GM18508 (cell line): ENCODE measurements at regions not wholly inside any gene's neighbourhood (a gene's known extent, or its start where the extent isn't known, plus 50 kb on each side); places are given as distances from the start of the nearest gene placed in this dataset.

Source experiments
- ATAC-seq: cut with Tn5 transposase; IDR thresholded peaks from one replicate; pipeline ENCODE4 v1.9.1; 2021; ENCODE audit warnings: moderate number of reproducible peaks; ENCODE audit not compliant: insufficient read depth, unreplicated experiment

DNA sequence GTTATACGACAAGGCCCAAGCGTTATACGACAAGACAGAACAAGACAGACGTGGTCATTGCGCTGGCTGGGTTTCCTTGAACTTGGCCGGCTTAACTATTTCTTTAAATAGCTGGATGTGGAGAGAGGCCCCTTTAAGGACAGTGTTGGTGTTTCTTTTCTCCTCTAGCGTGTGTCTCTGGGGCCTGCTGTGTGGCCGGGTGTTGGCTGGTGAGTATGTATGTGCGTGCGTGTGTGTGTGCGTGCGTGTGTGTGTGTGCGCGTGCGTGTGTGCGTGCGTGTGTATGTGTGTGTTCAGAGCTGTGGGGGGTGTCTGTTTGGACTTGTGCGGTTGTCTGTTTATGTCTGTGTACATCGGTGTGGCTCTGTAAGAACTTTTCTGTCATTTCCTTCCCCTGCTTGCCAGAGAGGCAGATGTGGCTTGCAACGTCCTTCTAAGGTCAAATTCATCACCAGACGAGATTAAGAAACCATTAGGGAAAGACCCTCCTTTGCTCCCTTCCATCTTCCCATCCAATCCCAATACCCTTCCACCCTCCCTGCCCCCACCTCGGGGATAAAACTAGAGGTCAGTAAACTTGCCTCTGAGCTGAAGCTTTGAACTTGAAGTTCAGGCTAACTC is 78.6 kb upstream of the TBX3 start:
- ATAC-seq, result no peak

- no peak for ATAC-seq
These were observed 76.3 kb upstream of the TBX3 start for GRCh38 chr12:114760151-114760877.

DNA sequence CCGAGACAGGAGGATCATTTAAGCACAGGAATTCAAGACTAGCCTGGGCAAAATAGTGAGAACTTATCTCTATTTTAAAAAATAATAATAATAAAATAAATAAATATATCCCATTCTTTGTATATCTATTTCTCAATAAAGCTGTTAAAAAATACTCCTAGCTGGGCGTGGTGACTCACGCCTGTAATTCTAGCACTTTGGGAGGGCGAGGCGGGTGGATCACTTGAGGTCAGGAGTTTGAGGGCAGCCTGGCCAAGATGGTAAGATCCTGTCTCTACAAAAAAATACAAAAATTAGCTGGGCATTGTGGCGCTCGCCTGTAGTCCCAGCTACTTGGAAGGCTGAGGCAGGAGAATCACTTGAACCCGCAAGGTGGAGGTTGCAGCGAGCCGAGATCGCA is 75.7 kb upstream of the TBX3 start:
- ATAC-seq, result no peak

- ATAC-seq, result no peak
These were observed 73.8 kb upstream of the TBX3 start for GRCh38 chr12:114757684-114758325.

DNA sequence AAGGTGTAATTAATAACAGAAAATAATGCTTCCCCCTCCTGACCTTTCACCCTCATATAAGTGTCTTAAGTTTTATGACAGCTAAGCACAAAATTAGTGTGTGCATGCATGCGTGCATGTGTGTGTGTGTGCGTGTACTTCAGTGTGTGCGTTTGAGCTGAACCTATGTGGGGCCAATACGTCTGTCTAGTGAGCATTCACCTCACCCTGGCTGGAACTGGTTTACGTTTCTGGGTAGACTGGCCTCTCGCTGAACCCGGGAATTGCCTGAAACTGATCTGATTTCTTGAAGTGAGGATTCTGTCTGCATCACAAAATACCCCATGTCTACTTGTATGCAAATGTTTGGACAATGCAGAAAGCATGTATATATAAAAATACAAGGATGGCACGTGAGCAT is 68.2 kb upstream of the TBX3 start:
- ATAC-seq, result no peak

- no peak for ATAC-seq
These were observed 67.7 kb upstream of the TBX3 start for GRCh38 chr12:114751712-114752111.

- no peak for ATAC-seq
These were observed 66.9 kb upstream of the TBX3 start for GRCh38 chr12:114750917-114751316.

- ATAC-seq, result no peak
These were observed 65.1 kb upstream of the TBX3 start for GRCh38 chr12:114749065-114749464.

- ATAC-seq, result no peak
These were observed 63.3 kb upstream of the TBX3 start for GRCh38 chr12:114747012-114747858.

- no peak for ATAC-seq
These were observed 62.5 kb upstream of the TBX3 start for GRCh38 chr12:114746297-114747011.

DNA sequence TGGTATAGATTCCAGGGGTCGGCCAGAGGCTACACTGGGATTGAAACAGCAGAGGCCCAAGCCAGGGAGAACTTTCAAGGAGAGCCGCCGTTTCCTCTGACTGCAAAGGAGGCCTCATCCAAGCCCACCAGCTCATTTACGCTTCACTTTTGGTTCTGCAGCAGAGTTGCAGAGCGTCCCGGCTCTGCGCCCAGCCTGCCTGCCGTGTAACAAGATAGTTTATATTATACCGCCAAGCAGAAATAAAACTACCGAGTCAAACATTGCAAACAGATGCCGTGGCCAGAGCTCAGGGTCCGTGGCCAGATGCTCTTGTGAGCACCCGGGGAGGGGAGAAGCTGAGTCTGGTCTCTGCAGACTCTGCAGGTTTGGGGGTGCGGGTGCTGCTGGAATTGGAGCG is 60.7 kb upstream of the TBX3 start:
- ATAC-seq, result no peak

DNA sequence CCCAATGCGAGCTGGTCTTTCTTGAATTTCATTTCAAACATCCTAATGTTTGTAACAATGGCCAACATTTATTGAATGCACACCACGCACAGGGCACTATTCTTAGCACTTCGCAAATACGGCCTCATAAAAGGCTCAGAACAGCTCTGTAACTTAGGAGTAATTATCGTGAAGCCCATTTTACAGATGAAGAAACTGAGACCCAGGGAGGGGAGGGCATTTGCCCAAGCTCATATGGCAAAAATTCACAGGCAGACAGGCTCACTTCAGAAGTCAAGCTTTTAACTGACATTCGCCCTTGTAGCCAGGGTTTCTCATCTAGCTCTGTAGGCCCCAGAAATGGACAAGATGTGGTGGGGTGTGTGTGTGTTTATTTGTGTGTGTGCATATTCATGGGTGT is 60.3 kb upstream of the TBX3 start:
- ATAC-seq, result no peak

DNA sequence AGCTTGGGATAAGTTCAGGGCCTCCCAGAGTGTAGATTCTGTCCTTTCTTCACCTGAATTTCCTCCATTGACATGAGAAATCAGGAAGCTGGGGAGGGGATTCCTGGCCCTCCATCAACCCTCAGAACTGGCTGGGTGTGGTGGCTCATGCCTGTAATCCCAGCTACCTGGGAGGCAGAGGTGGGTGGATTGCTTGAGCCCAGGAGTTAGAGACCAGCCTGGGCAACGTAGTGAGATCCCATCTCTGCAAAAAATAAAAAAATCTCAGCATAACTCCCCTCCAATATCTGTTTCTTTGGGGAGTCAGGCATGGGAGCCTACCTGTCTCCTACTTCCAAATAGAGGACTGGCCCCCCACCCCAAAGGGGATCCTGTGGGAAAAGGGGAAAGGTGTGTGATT is 59.8 kb upstream of the TBX3 start:
- no peak for ATAC-seq

- ATAC-seq, result no peak
These were observed 59.3 kb upstream of the TBX3 start for GRCh38 chr12:114743289-114743688.

DNA sequence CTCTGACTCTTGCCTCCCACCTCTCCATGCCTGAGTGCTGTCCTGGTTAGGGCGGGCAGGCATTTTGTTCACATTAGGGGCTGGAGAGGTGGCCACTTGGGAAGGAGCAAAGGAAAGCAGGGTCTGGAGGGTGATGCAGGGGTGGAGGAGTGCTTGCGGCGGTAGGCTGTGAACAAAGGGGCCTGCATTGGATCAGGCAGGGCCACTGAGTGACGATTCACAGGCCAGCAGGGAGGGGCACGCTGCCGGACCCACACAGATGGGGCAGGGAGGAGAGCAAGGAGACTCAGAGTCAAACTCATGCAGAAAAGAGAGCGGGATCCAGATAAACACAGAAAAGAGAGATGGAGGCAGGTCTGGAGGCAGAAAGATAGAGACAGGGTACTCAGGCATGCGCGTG is 58.4 kb upstream of the TBX3 start:
- no peak for ATAC-seq

- no peak for ATAC-seq
These were observed 58.0 kb upstream of the TBX3 start for GRCh38 chr12:114741940-114742339.

DNA sequence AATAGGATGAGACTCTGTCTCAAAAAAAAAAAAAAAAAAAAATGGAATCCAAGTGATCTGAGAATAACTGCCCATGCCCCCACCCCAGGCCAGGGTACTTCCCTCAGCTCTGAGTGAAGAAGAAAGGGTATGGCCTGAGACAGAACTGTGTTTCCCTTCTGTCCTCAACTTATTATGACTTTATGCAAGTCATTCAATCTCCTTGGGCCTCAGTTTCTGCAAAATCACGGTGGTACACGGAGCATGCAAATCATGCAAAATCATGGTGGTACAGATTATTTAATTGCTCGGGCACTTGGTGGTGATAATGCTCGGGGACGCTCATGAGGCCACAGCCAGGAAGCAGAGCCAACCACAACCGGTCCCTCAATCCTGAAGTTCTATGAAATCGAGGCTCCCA is 56.5 kb upstream of the TBX3 start:
- ATAC-seq, result no peak

GRCh38 chr12:114738460-114739184 is 54.6 kb upstream of the TBX3 start:
- ATAC-seq, result no peak

DNA sequence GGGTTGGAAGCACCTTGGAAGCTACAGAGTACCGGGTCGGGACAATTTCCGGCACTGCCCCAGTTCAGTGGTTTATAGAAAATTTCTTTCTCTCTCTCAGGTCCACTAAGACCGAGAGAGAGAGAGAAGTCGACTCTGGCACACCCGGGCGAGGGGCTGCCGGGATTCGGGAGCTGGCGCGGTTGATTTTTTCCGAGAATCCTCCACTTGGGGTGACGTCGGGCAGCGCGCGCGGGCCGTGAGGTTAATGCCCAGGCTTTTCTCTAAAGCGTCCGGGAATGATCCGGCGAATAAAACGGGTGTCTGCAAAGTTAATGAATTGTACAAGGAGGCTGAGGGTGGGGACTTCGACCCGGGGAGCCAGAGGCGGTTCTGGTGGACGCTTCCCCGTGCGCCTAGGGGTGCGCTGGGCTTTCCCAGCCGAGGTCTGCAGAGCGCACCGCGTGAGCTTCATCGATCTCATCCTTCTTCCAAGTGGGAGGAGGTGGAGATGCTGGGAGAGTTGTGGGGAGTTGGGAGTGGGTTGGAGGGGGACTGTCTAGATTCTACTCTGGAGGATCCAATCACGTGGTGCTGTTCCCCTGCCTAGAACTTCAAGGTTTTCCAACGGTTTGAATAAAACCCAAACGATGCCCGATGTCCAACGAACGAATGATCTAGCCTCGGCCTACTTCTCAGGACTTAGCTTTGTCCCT is 51.9 kb upstream of the TBX3 start:
- ATAC-seq, result no peak
